VCaP (cell line): ENCODE measurements at regions not wholly inside any gene's neighbourhood (a gene's known extent, or its start where the extent isn't known, plus 50 kb on each side); places are given as distances from the start of the nearest gene placed in this dataset.

ENCODE experiments used
- H3K27ac ChIP-seq: fragments of 450-650 bp; 2 replicates; pipeline ENCODE4 v1.5.1; 2017
- TF ChIP-seq, protein P1 (sequence below): fragments of 450-650 bp; conservative IDR thresholded peaks from 2 replicates; pipeline ENCODE4 v1.5.1; 2017; ENCODE audit warnings: mild to moderate bottlenecking, moderate library complexity

DNA sequence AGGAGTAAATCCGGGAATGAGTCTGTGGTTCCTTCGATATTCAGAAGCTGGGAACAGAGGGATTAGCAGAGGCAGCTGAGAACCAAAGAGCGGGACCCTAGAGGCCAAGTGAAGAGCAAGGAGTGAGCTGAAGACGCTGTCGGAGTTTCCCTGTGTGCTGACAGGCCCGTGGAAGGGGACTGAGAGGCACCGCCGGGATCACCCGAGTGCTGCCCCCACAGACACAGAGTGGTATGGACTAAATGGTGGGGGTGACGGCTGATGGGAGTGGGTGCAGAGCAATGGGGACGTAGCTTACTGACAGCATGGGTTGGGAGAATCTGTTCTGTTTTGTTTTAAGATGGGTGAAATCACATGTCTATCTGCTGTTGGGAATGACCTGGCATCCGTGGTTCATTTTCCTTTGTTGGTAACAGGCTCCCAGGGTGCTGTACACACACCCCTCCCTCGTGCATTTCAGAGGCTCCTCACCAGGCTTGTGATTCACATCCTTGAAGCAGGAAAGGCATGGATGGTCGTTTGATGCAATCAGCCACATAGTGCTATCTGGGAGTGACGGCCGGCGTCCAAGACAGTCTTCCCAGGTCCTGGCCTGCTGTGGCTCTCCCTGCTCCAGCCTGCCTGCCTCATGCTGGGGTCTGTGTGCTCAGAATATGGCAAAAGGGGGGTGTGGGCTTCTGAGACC lies 97.4 kb downstream of the THBS2 start:
- H3K27ac ChIP-seq: no peak overlapping the region
- TF ChIP-seq, protein P1, sequence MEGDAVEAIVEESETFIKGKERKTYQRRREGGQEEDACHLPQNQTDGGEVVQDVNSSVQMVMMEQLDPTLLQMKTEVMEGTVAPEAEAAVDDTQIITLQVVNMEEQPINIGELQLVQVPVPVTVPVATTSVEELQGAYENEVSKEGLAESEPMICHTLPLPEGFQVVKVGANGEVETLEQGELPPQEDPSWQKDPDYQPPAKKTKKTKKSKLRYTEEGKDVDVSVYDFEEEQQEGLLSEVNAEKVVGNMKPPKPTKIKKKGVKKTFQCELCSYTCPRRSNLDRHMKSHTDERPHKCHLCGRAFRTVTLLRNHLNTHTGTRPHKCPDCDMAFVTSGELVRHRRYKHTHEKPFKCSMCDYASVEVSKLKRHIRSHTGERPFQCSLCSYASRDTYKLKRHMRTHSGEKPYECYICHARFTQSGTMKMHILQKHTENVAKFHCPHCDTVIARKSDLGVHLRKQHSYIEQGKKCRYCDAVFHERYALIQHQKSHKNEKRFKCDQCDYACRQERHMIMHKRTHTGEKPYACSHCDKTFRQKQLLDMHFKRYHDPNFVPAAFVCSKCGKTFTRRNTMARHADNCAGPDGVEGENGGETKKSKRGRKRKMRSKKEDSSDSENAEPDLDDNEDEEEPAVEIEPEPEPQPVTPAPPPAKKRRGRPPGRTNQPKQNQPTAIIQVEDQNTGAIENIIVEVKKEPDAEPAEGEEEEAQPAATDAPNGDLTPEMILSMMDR: no peak

DNA sequence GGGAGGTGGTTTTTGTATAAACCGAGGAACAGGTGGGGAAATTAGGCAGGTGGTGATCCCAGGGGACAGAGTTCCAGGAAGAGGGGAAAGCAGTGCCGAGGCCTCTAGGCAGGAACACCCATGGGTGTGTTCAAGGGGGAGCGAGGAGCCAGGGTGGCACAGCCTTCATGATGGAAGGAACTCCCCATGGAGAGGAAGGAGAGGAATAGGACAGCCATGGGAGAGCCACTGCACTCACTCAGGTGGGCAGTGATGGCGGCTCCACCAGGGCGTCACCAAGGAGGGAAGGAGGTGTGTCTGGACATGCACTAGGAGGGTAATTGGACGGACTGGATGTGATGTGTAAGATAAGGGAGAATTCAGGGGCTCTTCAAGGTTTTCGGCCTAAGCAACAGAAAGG lies 98.2 kb downstream of the THBS2 start:
- H3K27ac ChIP-seq: no peak overlapping the region
- TF ChIP-seq, protein P1: no peak

DNA sequence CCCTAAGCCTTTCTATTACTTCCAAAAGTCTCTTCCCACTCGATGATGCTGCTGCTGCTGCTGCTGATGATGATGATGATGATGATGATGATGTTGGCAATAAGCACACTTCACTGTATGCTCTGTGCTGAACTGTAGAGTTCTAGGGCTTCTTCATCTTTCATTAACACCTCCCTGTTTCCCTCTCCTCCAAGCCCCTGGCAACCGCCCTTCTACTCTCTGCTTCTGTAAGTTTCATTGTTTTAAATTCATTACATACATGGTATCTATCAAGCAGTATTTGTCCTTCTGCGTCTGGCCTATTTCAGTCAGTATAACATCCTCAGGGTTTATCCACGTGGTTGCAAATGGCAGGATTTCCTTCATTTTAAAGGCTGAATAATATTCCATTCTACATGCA lies 100.2 kb downstream of the THBS2 start:
- TF ChIP-seq, protein P1: no peak

DNA sequence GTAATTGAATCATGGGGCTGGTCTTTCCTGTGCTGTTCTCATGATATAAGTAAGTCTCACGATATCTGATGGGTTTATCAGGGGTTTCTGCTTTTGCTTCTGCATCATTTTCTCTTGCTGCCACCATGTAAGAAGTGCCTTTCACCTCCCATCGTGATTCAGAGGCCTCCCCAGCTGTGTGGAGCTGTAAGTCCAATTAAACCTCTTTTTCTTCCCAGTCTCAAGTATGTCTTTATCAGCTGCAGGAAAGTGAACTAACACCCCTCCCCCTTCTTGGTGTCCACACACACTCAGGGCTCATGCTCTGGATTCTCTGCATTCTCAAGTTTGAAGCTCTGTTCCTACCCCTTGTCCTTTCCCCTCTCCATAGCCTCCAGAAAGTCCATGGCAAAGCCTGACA lies 107.1 kb downstream of the THBS2 start:
- H3K27ac ChIP-seq: no peak overlapping the region
- TF ChIP-seq, protein P1: no peak

More for the DNA sequence above, 100.2 kb downstream of the THBS2 start:
- H3K27ac ChIP-seq: no peak overlapping the region

DNA sequence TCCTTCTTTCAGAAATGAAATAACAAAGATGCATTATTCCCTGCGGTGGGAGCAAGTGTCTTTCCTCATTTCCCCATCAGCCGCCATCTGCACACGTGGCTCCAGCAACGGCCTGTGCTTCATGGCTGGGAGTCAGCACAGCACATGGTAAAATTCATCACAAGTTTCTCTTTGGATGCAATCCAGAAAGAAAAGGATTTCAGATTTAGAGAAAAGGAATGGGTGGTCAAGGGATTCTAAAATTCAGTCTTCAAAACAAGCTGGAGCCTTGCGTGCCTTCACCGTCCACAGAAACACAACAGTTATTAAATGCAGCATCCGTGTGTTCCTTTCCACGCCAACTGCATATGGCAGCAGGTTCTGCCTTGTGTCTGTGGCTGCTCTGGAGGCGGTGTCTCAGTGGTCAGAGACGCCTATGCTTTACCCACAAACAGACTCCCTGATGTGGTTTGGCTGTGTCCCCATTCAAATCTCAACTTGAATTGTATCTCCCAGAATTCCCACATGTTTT lies 107.6 kb downstream of the THBS2 start:
- TF ChIP-seq, protein P1: no peak
- no peak overlapping the region for H3K27ac ChIP-seq

DNA sequence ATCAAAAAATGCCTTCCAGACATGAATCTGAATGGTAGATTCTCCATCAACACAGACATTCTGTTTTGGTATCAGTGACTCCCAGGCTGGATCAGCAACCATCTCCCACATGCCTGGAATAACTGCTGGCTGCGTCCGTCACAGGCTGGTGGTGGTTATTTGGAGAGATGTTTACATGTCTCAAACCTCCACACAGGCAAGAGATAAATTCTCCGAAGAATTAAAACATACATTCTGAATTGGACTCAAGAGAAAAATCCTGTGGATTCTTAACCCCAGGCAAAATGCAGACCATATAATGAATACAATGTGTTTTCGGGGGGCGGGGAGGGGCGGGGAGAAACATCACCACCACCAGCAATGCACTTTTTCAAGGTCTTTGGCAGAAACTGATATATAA lies 108.2 kb downstream of the THBS2 start:
- no peak overlapping the region for H3K27ac ChIP-seq
- TF ChIP-seq, protein P1: no peak

DNA sequence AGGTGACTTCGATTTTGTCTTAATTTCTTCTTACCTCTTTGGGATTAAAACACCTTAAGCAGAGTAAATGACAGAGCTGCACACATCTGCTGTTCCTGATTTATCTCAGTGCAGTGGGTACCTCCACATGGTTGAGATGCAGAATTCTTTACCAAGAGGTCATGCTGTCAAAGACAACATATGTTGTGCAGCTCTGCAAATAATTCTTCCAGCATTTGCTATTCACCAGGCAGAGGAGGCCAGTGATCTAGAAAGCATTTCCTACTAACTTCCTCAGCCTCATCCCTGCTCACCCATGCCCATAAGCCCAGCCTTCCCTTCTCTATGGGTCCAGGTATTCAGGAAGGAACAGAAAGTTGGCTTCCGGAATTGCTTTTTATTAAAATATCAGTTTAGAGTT lies 109.3 kb downstream of the THBS2 start:
- no peak overlapping the region for H3K27ac ChIP-seq
- TF ChIP-seq, protein P1: no peak
